B cell (primary cell): ENCODE measurements at regions not wholly inside any gene's neighbourhood (a gene's known extent, or its start where the extent isn't known, plus 50 kb on each side); places are given as distances from the start of the nearest gene placed in this dataset.

ENCODE experiments used
- ATAC-seq: fragments of 200-7000 bp; cut with Tn5 transposase; one replicate; pipeline ENCODE4 v1.10.0; 2021; ENCODE audit warnings: low read depth, mild to moderate bottlenecking, moderate number of reproducible peaks, moderate library complexity
- CTCF ChIA-PET: fragments of 350-600 bp; sonication (Branson Sonifier 250); formaldehyde crosslinking; loops from one replicate; lab custom pipeline; 2021; ENCODE audit warnings: antibody characterized with exemption, inconsistent platforms; lab: Charles Lee
- POLR2A ChIA-PET: fragments of 350-600 bp; sonication (Branson Sonifier 250); formaldehyde crosslinking; loops from one replicate; lab custom pipeline; 2021; ENCODE audit warnings: antibody characterized with exemption; lab: Charles Lee
- DNase-seq: peaks from one replicate; pipeline ENCODE4 v3.0.0; 2013
- H2AFZ ChIP-seq: 2 replicates; pipeline ENCODE4 v1.6.1; 2012; ENCODE audit warnings: mild to moderate bottlenecking, low read depth, low read length; ENCODE audit not compliant: insufficient read depth, poor library complexity, severe bottlenecking
- H3K27ac ChIP-seq, 2 donors: 1 replicate in 1 of 2; 2 replicates in 1 of 2; pipeline ENCODE4 v1.5.1; 2012 to 2013; ENCODE audit warnings: low read length in 2 of 2, mild to moderate bottlenecking in 2 of 2, moderate library complexity in 1 of 2
- H3K27me3 ChIP-seq, 4 experiments: fragments of 200-600 bp in 1 of 4; sonication (generic) in 1 of 4; replicated peaks in 1 of 4; 1 replicate in 2 of 4; 2 replicates in 2 of 4; pipeline versions ENCODE4 v1.6.1 to v1.7.0; 2013 to 2016; ENCODE audit warnings: low read length in 3 of 4, mild to moderate bottlenecking in 2 of 4, mixed read lengths in 1 of 4, moderate library complexity in 1 of 4; ENCODE audit not compliant: insufficient read depth in 4 of 4, control insufficient read depth in 3 of 4; ENCODE audit errors: control extremely low read depth in 1 of 4
- H3K36me3 ChIP-seq, 2 experiments: replicated peaks in 1 of 2; 1 replicate in 1 of 2; 2 replicates in 1 of 2; pipeline versions ENCODE4 v1.6.1 to v1.7.1; 2013; ENCODE audit warnings: low read length in 1 of 2; ENCODE audit not compliant: insufficient read depth in 2 of 2, control insufficient read depth in 1 of 2; ENCODE audit errors: control extremely low read depth in 1 of 2, extremely low read depth in 1 of 2
- H3K4me1 ChIP-seq, 2 donors: fragments of 200-600 bp in 1 of 2; sonication (generic) in 1 of 2; 1 replicate in 1 of 2; 2 replicates in 1 of 2; pipeline versions ENCODE4 v1.5.1 to v1.6.1; 2013 to 2017; ENCODE audit warnings: low read length in 2 of 2; ENCODE audit not compliant: control insufficient read depth in 2 of 2, insufficient read depth in 2 of 2
- H3K4me2 ChIP-seq: replicated peaks from 2 replicates; pipeline ENCODE3; 2012; ENCODE audit warnings: mild to moderate bottlenecking, low read depth, low read length; ENCODE audit not compliant: poor library complexity, severe bottlenecking
- H3K4me3 ChIP-seq, 5 experiments: fragments of 200-600 bp in 1 of 5; sonication (generic) in 1 of 5; 1 replicate in 3 of 5; 2 replicates in 2 of 5; pipeline versions ENCODE4 v1.5.1 to v1.7.0; 2011 to 2016; ENCODE audit warnings: low read length in 4 of 5, mild to moderate bottlenecking in 4 of 5, low read depth in 2 of 5, control low read depth in 1 of 5, moderate library complexity in 1 of 5; ENCODE audit not compliant: insufficient read depth in 1 of 5; ENCODE audit errors: control extremely low read depth in 1 of 5, extremely low read depth in 1 of 5
- H3K79me2 ChIP-seq: fragments of 200-600 bp; sonication (generic); one replicate; pipeline ENCODE4 v1.6.0; 2016; ENCODE audit warnings: low read length; ENCODE audit not compliant: control insufficient read depth, insufficient read depth
- H3K9ac ChIP-seq: fragments of 200-600 bp; sonication (generic); 2 replicates; pipeline ENCODE4 v1.6.1; 2017; ENCODE audit warnings: mild to moderate bottlenecking, low read length, moderate library complexity
- H3K9me3 ChIP-seq, 3 donors: one replicate each; pipeline versions ENCODE4 v1.6.1 to v1.7.1; 2013; ENCODE audit warnings: low read length in 2 of 3; ENCODE audit not compliant: control insufficient read depth in 2 of 3, insufficient read depth in 1 of 3; ENCODE audit errors: control extremely low read depth in 1 of 3
- H4K20me1 ChIP-seq: 2 replicates; pipeline ENCODE4 v1.6.0; 2012; ENCODE audit warnings: mild to moderate bottlenecking, low read length; ENCODE audit not compliant: insufficient read depth, control insufficient read depth, poor library complexity, severe bottlenecking
- H3K27ac Mint-ChIP-seq: one replicate; pipeline ENCODE4 v1.8.0; 2021; ENCODE audit warnings: mixed read lengths
- H3K27me3 Mint-ChIP-seq: one replicate; pipeline ENCODE4 v1.8.0; 2021; ENCODE audit warnings: mixed read lengths
- H3K4me1 Mint-ChIP-seq: one replicate; pipeline ENCODE4 v1.8.0; 2021; ENCODE audit warnings: mixed read lengths
- H3K4me3 Mint-ChIP-seq: one replicate; pipeline ENCODE4 v1.8.0; 2021; ENCODE audit warnings: mixed read lengths
- H3K9me3 Mint-ChIP-seq: one replicate; pipeline ENCODE4 v1.8.0; 2022; ENCODE audit warnings: mixed read lengths; ENCODE audit not compliant: insufficient read depth
- CTCF ChIP-seq: fragments of 200-600 bp; IDR thresholded peaks from one replicate; pipeline ENCODE4 v1.8.0; 2022; ENCODE audit warnings: antibody characterized with exemption, mild to moderate bottlenecking
- EZH2 ChIP-seq: IDR thresholded peaks from 2 replicates; pipeline ENCODE4 v1.6.1; 2012; ENCODE audit warnings: borderline replicate concordance, low read depth, mild to moderate bottlenecking, moderate library complexity, low read length; ENCODE audit not compliant: insufficient read depth, poor library complexity, severe bottlenecking
- WGBS: methylation state at CpG from one replicate; pipeline ENCODE4 v1.1.5; 2013; ENCODE audit warnings: missing lambda C conversion rate; ENCODE audit not compliant: insufficient coverage; 5-methylcytosine and 5-hydroxymethylcytosine counted together
- intact Hi-C: fragments of 100-400 bp; cut with micrococcal nuclease; formaldehyde crosslinking; loops from one replicate; pipeline ENCODE4 v1.10.0; 2022

DNA sequence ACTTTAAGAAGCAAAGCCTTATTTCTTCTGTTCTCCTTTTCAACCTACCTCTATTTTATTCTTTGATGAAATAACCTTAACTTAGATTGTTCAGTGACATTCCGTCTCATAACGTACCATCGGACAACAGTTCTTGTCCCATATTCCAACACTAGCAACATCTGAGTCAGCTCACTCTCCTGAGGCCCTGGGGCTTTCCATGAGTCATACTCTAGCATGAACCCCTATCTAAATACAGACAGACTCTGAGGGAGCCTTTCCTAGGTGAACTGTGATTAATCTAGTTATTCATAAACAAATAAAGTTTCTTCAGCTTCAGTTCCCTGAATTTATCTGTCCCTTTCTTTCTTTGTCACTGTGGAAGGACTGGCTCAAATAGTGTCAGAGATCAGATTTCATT is 168.7 kb upstream of the LYZL1 start:
- ATAC-seq (no peak), DNase-seq (no peak)
- no peaks in the 10 kb centered on the region for H3K4me1 ChIP-seq
- CTCF ChIA-PET: no interaction called here
- intact Hi-C loops: no loop called here
- no peaks in the 10 kb centered on the region for H3K9me3 Mint-ChIP-seq
- H3K27ac ChIP-seq: no peak overlapping the region
- H3K4me1 Mint-ChIP-seq: no peaks in the 10 kb centered on the region
- no peaks in the 10 kb centered on the region for H3K79me2 ChIP-seq
- 100% methylated on average over 3 of the region's 3 CpGs for WGBS
- H4K20me1 ChIP-seq: no peaks in the 10 kb centered on the region
- no peaks in the 10 kb centered on the region for H3K27me3 Mint-ChIP-seq
- no peak overlapping the region for H3K27ac Mint-ChIP-seq
- no peak overlapping the region for H3K4me2 ChIP-seq
- POLR2A ChIA-PET: no interaction called here
- H3K4me3 Mint-ChIP-seq: no peak overlapping the region
- no peaks in the 10 kb centered on the region for H3K27me3 ChIP-seq
- TF ChIP-seq EZH2: no peak
- no peak for TF ChIP-seq CTCF
- H2AFZ ChIP-seq: no peak overlapping the region
- no peak overlapping the region for H3K4me3 ChIP-seq
- H3K9ac ChIP-seq: no peak overlapping the region
- no peaks in the 10 kb centered on the region for H3K36me3 ChIP-seq
- H3K9me3 ChIP-seq: peaks cover 0 to 14% (median 10%) of the 10 kb centered on the region in 3 donors

DNA sequence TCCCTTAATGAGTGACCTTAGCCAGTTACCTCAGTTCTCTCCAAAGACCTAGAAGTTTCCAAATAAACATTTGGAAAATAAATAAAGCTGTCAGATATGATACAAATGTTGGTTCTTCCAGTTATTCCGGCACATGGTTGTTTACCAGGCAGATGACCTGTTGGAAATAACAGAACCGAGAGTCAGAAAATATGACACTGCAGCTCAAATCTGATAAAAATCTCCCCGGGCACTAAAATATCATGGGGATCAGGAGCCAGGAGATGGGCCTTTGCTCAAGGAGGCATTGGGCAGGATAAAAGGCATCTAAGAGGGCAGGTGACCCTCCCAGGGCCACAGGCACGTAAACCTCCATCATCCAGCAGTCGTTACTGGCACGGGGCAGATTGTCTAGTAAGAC is 164.0 kb upstream of the LYZL1 start:
- no peaks in the 10 kb centered on the region for H3K36me3 ChIP-seq
- Mint-ChIP-seq H3K4me3 (no peak overlapping the region), H3K4me1 (no peaks in the 10 kb centered on the region), H3K9me3 (no peaks in the 10 kb centered on the region), H3K27me3 (no peaks in the 10 kb centered on the region), H3K27ac (no peak overlapping the region)
- CTCF ChIA-PET: no interaction called here
- TF ChIP-seq EZH2 (no peak), CTCF (no peak)
- H3K9me3 ChIP-seq: peaks cover 0 to 4% (median 0%) of the 10 kb centered on the region in 3 donors
- no peaks in the 10 kb centered on the region for H4K20me1 ChIP-seq
- H2AFZ ChIP-seq: no peak overlapping the region
- H3K9ac ChIP-seq: no peak overlapping the region
- H3K79me2 ChIP-seq: no peaks in the 10 kb centered on the region
- POLR2A ChIA-PET: no interaction called here
- H3K4me2 ChIP-seq: no peak overlapping the region
- no peaks in the 10 kb centered on the region for H3K27me3 ChIP-seq
- H3K4me1 ChIP-seq: no peaks in the 10 kb centered on the region
- H3K4me3 ChIP-seq: no peak overlapping the region
- H3K27ac ChIP-seq: no peak overlapping the region
- ATAC-seq (no peak), DNase-seq (no peak)
- WGBS: 93% methylated on average over 5 of the region's 6 CpGs
- intact Hi-C loops: no loop called here
